Epithelial cell of proximal tubule (primary cell): ENCODE measurements at regions not wholly inside any gene's neighbourhood (a gene's known extent, or its start where the extent isn't known, plus 50 kb on each side); places are given as distances from the start of the nearest gene placed in this dataset.

Experiments
- DNase-seq: peaks from one replicate; pipeline ENCODE4 v3.0.0-alpha.2; 2011; ENCODE audit warnings: low read depth
- H3K4me3 ChIP-seq: 2 replicates; pipeline ENCODE4 v1.5.1; 2011; ENCODE audit warnings: low read depth, mild to moderate bottlenecking, low read length
- TF ChIP-seq, protein P1 (sequence below): conservative IDR thresholded peaks from 2 replicates; pipeline ENCODE4 v1.5.1; 2012; ENCODE audit warnings: low read depth, mild to moderate bottlenecking, low read length

GRCh38 chr11:15905366-15906104 is 450.8 kb downstream of the SOX6 start:
- TF ChIP-seq, protein P1, sequence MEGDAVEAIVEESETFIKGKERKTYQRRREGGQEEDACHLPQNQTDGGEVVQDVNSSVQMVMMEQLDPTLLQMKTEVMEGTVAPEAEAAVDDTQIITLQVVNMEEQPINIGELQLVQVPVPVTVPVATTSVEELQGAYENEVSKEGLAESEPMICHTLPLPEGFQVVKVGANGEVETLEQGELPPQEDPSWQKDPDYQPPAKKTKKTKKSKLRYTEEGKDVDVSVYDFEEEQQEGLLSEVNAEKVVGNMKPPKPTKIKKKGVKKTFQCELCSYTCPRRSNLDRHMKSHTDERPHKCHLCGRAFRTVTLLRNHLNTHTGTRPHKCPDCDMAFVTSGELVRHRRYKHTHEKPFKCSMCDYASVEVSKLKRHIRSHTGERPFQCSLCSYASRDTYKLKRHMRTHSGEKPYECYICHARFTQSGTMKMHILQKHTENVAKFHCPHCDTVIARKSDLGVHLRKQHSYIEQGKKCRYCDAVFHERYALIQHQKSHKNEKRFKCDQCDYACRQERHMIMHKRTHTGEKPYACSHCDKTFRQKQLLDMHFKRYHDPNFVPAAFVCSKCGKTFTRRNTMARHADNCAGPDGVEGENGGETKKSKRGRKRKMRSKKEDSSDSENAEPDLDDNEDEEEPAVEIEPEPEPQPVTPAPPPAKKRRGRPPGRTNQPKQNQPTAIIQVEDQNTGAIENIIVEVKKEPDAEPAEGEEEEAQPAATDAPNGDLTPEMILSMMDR = no peak
- no peak for DNase-seq
- H3K4me3 ChIP-seq = no peak overlapping the region

DNA sequence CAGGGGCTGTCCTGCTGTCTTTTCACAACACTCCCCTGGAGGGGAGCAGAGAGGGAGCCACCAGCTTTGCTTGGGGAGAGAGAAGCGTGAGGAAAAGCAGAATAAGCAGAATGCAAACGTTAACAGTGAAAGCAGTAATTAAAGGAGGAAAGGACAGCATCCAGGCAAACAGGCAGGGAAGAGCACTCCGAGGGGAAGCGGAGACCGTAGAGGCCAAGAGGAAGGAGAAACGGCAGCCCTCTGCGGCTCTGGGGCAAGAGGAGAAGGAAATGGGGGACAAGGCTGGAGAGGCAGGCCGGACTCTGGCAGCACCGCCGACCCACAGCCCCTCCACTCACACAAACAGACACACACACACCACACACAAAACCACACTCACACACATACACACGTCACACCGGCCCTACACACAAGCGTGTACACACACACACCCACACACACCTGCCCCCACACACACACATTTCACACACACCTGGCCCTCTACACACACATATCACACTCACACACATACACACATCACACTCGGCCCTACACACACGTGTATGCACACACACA is 449.8 kb downstream of the SOX6 start:
- DNase-seq = no peak
- TF ChIP-seq, protein P1 = no peak
- H3K4me3 ChIP-seq = no peak overlapping the region

DNA sequence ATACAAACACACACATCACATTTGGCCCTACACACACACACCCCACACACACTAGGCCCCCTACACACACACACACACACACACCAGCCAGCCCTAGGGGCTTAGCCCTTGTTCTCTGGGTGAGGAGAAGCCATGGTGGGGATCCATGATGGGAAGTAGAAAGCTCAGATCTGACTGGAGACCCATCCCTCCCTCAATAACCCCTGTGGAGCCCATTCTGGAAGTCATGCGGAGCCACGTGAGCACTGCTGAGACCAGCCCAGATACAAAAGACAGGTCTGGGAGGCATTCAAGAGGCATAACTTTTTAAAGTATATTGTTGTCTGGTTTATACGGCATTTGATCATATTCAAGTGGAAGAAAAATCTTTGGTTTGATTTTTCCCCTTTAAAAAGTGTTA is 448.5 kb downstream of the SOX6 start:
- TF ChIP-seq, protein P1 = no peak
- H3K4me3 ChIP-seq = no peak overlapping the region
- DNase-seq = no peak

DNA sequence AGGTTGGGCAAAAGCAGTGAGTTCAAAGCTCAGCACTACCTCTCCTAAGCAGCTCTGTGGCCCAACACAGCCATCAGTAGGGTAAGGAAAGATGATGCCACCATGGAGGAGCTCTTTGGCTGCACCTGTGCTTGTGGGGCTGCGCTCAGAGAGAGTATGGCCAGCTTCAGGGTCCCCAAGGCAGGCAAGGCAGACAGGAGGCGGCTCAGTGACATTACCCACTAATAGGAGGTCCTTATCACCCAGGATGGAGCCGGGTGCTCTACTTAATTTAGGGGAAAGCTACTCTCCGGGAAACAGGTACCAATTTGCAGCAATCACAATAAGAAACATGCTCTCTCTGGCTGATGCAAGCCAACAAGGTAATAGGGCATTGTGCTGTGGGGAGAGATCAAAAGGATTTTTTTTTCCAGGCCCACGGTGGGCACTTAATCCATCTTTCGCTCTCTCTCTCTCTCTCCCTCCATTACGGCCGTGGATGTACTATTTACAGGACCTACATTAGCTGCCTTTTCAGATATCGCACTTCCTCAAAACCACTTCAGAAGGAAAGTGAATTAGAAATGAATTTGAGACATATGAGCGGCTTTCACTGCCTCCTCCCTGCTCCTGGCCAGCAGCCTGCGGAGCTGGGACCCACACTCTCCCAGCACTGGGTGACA is 446.3 kb downstream of the SOX6 start:
- TF ChIP-seq, protein P1 = no peak
- H3K4me3 ChIP-seq = no peak overlapping the region
- DNase-seq = no peak

DNA sequence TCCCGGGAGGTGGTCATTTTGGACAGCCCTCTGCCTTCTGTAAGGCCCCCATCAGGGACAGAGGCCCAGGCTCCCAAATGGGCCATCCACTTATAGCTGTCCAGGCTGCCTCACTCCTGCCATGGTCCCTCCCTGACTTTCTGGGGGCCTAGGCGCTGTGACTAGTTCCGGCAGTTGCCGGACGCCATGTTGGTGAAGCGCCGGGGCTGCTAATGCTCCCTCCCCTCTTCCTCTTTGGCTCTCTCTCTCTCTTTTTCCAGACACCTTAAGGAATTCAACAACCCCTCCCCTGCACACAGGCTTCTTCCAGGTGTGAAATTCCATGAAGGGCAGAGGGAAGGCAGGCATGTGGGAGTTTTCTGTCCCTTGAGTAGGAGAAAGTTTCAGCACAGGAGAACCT is 445.6 kb downstream of the SOX6 start:
- TF ChIP-seq, protein P1 = no peak
- no peak for DNase-seq
- no peak overlapping the region for H3K4me3 ChIP-seq

GRCh38 chr11:15911377-15912044 is 444.8 kb downstream of the SOX6 start:
- DNase-seq = no peak
- H3K4me3 ChIP-seq = no peak overlapping the region
- TF ChIP-seq, protein P1 = no peak
